ENCODE measurements at regions not wholly inside any gene's neighbourhood (a gene's known extent, or its start where the extent isn't known, plus 50 kb on each side); places are given as distances from the start of the nearest gene placed in this dataset.
"Not testable (repeated sequence)": the region's sequence is repeated elsewhere in the genome, so short reads cannot be mapped to it uniquely, and the experiment has no call there.

DNA sequence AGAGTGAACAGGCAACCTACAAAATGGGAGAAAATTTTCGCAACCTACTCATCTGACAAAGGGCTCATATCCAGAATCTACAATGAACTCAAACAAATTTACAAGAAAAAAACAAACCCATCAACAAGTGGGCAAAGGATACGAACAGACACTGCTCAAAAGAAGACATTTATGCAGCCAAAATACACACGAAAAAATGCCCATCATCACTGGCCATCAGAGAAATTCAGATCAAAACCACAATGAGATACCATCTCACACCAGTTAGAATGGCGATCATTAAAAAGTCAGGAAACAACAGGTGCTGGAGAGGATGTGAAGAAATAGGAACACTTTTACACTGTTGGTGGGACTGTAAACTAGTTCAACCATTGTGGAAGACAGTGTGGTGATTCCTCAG is 1146.2 kb upstream of the SEMA6A start:
- DNase-seq (ENCODE audit: low read depth in 2 of 2) = not testable (repeated sequence)

DNA sequence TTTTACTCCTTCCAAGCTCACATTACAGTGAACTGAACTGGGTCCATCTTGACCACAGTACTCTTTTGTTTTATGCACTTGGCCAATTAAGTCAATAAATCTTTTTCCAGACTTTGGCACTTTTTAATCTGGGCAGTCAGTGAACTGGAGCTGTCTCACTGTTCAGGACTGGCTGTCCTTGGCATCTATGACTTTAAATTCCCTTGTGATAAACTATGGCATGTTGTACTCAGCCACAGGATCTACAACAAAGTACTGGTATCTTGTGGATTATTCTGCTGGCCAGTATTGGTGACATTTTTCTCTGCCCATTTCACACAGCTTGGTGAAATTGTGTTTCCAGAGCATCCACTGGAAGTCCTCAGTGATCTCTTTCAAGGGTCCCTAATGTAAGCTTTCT is 1144.8 kb upstream of the SEMA6A start:
- no peak for DNase-seq (ENCODE audit: low read depth in 2 of 2)

DNA sequence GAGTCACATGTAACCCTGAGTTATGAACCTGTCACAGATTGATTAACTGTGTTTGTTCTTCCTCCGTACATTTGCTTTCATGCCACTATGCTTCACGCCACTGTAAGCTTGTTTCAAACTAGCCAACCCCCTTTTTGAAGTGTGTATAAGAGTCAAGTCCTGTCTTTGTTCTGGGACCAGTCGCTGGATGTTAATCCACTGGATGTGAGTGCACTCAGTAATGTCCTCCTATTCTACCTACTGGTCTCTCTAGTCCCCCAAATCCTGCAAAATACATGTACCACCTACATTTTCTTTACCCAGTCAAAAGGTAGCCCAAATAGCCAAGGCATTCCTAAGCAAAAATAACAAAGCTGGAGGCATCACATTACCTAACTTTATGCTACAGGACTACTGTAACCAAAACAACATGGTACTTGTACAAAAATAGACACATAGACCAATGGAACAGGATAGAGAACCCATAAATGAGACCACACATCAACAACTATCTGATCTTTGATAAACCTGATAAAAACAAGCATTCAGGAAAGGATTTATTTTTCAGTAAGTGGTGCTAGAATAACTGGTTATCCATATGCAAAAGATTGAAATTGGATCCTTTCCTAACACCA is 1139.1 kb upstream of the SEMA6A start:
- no peak for DNase-seq (ENCODE audit: low read depth in 2 of 2)

DNA sequence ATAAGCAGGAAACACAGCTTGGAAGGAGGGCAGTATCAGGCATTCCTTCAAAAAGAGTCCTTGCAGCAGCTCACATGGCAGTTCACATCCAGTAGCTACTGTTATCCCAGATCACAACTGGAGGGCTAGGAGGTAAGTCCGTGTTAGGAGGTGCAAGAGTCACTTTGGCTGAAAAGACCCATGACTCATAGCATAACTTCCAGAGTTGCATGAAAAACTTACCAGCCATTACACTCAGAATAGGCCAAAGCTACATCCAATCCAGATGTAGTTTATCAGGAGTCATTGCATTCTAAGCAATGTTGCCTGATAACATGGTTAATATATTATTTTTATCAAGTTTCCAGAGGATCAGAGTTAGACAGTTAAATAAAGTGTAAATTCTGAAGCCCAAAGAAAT is 1126.4 kb upstream of the SEMA6A start:
- DNase-seq (ENCODE audit: low read depth in 2 of 2) = no peak

DNA sequence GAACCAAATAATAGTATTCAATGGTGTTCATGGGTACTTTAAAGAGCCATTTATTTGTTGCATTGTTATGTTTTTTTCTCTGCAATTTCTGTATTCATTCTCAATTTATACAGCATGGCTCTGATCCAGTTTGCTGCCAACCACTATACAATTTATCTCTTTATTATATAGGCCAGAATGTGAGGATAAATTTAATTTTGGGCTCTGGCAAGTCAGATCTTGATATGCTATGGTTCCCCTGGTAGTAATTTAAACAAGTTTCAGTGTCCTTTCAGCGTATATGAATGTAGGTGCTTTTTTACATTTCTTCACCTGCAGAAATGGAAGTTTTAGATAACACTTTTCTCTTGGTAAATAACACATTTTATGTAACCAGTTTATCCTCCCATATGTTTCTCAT is 1118.0 kb upstream of the SEMA6A start:
- no peak for DNase-seq (ENCODE audit: low read depth in 2 of 2)

DNA sequence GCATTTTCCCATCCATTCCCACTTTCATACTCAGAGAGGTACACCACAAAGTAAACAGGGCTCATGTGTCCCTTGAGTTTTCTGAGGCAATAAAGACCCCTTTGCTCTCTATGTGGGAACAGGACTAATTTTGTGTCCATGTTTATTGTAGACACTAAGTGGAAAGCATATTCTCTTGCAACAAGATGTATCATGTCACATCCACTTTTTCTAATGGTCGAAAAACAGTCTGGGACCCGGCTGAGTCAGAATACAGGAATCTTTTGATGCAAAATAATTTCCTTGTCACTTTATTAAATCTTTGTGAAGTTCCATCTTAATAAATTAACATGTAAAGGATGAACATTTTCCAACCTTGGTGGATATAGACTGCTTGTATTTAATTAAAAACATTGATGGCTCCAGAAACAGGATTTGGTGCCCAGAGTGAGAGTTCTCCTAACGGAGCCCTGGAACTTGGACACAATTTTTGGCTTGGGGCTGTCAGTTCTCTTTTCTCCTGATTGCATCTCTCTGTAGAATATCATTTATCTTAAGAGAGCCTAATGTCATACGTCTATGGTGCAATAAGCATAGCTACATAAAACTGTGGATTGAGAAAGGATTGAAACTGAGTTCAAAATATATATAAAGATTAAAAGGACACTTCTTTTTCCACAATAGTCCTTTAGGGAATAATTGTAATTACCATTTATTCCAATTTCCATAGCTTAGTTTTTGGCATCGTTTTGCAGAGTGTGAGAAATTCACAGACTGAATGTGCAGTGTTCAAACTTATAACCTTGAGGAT is 1116.7 kb upstream of the SEMA6A start:
- DNase-seq (ENCODE audit: low read depth in 2 of 2) = no peak

DNA sequence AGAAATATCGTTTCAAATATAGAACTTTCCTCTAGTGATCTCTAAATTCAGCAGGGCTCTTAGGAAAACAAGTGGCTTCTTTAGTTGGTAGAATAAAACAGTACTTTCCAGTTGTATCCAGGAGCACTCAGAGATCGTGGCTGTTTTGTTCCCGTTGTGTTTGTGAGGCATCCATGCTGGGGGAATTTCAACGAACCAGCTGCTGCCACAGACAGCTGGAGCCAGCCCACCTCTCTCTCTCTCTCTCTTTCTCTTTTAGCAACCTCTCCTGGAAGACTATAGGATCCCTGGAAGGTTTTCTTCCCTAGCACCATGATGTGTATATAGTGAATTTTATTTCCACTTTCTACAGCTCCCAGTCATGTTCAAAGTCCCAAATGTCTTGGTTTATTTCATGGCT is 1116.0 kb upstream of the SEMA6A start:
- no peak for DNase-seq (ENCODE audit: low read depth in 2 of 2)

DNA sequence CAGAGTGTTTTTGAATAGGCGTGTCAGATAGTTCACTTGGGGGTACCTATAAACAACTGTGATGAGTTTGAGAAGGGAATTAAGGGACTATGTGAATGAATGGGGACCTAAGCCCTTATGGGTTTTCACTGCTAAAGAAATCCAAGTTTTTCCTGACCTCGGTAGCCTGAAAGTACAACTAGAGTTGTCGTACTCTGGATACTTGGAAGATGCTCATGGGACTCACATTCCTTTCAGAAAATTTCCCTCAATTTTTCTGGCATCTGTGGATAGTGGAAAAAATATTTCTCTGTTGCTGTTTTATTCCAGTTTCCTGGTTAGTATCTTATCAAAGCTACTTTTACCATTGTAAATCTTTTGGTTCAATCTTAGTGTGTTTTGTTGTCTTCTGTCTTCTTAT is 1112.3 kb upstream of the SEMA6A start:
- no peak for DNase-seq (ENCODE audit: low read depth in 2 of 2)

DNA sequence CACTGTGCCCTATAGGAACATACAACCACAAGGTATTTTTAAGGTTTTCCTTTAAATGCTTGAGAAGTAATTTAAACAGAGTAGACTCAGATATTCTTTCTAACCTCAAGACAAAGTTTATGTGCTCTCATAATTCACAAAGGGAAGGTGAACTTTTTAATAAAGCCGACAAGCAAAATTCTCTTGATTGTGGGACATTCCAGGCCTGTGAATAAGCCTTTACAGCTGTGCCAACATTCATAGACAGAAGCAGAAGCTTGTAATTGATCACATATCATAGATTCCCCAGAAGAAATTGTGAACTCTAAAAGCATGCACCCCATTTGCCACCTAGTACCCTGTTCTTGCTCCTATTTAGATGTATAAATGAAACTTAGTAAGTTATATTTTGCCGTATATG is 1107.8 kb upstream of the SEMA6A start:
- DNase-seq (ENCODE audit: low read depth in 2 of 2) = no peak

DNA sequence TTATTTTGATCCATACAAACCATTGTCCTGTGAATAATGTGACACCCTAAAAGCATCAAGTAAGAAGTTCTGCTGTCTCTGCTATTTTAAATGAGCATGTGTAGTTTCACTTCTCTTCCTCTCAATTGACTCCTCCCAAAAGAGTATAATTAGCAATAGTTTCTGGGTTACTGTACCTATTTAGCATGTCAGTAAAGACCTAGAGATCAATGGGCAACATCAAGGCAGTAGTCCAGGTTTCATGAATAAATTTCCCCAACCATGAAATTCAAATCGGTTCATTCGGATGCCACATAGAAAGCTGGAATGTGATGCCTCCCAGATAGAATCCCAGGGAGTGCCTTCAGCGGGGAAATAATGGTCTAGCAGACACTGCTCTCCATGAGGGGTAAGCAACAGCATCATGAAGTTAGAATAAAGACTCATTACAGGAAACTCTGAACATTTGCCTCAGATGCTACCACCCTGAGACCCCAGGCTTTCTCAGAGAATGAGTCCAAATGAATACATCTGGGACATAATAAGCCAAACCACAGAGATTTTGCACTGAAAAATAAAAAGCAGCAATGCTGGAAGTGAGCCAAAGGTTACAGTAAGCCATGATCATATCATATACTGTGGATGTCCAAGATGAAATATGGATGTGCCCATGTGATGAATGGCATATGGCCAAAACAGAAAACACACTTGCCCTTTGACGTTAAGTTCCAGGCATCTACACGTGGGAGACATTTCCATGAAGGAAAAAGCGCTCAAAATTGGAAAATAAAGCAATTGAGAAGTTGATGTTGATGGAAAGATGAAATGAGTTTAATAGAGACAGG is 1107.0 kb upstream of the SEMA6A start:
- DNase-seq (ENCODE audit: low read depth in 2 of 2) = no peak

DNA sequence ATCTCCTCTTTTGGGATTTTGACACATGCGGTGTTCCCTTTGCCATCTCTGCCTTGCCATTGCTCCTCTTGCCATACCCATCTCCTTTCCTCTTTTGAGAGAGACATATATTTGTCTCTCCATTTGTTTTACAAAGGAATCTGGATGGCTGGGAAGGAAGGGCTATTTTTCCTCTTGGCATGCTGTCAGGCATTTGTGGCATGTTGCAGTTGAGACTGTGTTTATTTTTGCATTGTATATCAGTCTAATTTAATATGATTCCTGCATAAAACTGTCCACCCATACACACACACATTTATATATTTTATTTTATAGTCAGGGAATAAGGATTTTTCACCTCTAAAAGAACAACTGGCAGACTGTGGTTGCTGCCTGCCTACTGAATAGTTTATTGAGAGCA is 1105.8 kb upstream of the SEMA6A start:
- DNase-seq (ENCODE audit: low read depth in 2 of 2) = no peak

DNA sequence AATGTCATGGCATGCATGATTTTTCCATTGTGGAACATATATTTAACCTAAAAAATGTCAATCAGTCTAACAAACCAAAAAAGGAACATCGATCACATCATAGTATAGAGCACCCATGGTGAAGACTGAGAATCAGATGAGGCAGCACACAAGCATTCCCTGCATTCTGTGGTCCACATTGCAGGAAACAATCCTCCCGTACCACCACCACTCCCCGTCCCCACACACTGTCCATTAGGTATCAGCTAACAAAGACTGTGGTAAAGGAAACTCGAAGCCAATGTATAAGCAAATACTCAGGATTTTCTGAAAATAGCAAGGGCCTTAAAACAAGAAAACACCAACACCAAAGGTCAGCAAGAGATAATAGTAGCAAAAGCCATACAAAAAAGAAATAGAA is 1104.4 kb upstream of the SEMA6A start:
- DNase-seq (ENCODE audit: low read depth in 2 of 2) = no peak

DNA sequence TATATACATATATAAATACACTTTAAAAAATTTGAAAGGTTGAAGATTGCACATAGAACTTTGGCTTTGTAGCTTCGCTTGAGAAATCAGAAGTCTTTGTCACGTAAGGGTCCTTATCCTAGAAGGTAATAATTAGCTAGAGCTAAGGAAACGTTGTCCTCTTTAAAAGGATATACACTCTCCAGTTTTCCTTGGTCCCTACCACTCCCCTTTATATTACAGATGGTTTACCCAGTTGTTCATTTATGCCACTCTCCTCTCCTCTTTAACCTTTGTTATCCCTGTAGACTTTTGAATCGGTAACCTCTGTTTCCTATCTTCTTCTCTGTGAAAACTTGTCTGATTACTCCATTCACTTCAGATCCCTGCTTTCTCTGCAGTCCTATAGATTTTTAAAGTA is 1101.0 kb upstream of the SEMA6A start:
- DNase-seq (ENCODE audit: low read depth in 2 of 2) = no peak

DNA sequence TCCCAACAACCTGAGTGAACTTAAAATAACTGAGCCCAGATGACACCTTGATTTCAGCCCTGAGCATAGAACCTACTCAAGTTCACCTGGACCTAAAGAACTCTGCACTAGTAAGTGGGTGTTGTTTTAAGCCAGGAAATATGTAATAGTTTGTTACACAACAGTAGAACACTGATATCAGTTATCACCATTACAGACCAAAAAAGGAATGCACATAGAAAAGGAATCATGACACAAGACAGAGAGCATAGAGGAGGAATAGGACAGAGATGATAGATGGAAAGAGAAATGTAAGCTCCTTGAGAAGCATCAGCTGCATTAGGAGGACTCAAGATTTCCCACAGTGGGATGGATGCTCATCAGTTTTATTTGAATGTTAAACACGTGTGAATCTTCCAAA is 1096.9 kb upstream of the SEMA6A start:
- DNase-seq (ENCODE audit: low read depth in 2 of 2) = no peak

DNA sequence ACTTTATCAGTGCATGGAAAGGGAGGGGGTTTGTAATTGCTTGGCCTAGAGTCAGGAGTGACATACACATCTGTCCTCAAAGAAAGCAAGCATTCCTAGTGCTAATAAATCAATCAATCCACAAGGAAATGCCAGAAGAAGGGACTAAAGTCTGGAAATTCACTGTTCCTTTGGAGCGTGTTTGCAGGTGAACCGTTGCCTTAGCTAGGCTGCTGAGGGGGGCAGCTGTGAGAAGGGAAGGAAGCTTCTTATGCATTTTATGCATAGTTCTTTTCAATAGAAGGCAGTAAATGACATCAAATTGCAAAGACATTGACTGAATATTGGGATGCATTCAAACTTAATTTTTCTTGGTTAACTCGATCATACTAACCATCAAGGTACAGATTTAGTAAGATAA is 1092.5 kb upstream of the SEMA6A start:
- DNase-seq (ENCODE audit: low read depth in 2 of 2) = no peak

DNA sequence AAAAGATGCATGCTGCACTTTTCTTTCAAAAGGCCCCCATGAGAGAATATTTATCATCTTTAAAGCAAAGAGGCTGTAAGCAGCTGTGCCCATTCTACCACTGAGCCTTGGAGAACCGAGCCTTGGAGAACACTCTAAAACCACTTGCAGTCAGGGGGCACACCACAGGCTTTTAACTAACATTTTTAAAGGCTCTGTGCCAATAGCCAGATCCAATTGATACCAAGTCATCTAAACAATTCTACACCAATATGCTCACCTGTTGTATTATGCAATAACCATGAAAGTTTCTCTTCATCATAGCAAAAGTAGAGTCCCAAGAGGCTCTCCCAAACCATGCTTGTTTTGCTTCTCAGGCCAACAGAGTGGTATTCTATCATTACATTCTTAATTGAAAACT is 1090.5 kb upstream of the SEMA6A start:
- no peak for DNase-seq (ENCODE audit: low read depth in 2 of 2)

DNA sequence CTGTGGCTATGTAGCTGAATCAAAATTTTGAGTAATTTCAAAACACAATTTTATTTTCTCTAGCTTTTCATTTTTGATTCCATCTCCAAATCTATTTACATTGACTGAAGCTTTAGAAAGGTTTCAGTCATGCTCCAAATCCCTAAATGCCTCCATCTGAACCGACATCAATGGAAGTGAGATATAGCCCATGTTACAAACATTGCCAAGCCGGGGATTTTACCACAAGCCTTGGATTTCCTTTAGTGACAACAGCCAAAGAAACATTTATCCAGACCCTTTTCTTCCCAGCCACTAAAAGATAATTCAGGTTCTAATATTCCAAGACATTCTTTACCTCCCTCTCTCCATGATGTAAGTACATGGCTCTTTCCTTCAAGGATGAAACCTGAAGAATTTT is 1087.7 kb upstream of the SEMA6A start:
- no peak for DNase-seq (ENCODE audit: low read depth in 2 of 2)

DNA sequence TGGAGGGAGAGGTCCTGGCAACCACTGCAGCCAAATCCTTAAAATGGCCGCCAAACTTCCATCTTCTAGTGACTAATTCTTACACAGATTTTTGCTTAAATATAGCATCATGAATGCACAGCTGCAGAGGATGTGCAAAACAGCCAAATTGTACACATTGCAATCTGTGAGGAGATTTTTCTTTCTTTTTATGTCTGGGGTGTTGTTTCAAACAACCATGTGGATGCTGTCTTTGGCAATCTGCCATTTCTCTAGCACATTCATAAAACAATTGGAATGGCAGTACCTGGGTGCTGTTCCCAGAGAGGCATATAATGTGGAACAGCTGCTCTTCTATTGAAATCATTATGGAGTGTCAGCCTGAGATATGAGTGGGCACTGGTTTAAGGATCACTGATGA is 1082.9 kb upstream of the SEMA6A start:
- DNase-seq (ENCODE audit: low read depth in 2 of 2) = no peak

DNA sequence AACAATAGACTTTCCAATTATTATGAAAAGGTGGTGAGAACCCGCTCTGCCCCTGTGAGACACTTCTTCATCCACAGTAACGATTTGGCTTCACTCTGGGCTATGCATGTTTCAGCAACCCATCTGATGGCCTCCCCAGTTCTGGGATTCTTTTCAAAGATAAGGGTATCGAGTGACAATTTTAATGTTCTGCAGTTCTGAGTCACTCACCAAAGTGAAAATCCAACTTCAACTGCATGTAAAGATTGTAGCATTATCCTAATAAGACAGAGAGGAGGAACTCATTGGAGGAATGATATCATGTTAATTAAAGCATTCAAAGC is 1078.3 kb upstream of the SEMA6A start:
- DNase-seq (ENCODE audit: low read depth in 2 of 2) = no peak

DNA sequence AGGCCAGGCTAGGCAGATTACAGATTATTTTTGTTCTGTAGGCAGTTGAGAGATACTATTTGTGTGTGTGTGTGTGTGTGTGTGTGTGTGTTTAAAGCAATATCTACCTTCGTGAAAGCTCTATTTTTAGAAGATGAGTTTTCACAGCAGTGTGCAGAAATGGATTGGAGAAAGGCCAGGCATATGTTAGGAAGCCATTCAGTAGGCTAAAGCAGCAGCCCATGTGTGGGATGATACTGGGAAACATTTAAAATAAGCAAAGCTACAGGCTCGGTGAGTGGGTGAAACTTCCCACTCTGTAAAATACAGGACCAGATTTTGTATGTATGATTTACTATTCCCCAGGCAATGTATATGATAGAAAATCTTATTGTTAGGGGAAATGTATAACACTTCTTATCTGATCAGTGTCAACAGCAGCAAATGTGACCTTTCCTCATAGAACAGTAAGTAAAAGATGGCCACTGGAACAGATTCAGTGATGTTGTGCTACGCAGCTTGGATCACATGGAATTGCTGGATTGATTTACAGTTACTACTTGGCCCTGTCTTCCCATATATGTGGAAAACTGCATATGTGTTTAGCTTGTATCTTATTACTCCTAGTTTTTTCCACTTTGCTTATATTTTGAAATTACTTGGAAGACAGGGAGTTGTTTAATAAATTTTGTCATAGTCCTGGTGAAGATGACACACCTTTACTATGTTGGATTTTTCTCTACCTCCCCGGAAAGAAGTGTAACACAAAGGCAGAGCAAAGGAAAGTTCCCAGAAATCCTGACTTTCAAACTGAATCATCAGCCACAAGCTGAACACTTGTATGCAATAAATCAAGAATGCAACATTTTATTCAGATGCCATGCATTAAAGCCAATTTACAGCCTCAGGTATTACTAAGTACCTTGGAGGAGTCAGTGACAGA is 1077.7 kb upstream of the SEMA6A start:
- DNase-seq (ENCODE audit: low read depth in 2 of 2) = no peak

DNA sequence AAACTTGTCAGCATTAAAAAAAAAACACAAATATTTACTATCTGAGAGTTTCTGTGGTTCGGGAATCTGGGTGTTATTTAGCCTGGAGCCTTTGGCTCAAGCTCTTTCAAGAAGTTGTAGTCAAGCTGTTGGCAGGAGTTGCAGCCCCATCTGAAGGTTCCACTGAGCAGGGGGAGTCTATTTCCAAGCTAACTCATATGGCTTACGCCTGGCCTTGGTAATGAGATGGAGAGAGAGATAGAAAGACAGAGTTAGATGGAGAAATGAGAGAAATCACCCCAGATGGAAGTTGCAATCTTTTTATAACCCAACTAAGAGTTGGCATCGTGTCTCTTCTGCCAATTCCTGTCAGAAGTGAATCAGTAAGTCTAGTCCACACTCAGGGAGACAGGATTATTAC is 1075.2 kb upstream of the SEMA6A start:
- DNase-seq (ENCODE audit: low read depth in 2 of 2) = no peak

DNA sequence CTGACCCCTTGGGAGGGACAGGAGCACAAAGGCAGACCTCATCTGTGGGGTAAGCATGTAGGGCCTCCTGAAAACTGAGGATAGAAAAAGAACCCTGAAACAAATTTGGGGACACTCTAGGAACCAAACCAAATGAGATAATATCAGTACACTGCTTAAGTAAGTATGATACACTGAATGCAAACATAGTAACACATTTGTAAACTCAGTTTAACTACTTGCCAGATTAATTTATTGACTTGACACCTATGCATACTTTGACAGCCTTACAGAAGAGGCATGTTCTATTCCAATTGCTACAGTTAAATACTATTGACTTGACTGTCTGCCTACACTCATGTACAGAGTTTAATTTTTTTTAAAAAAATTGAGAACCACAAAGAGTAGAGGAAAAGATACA is 1070.8 kb upstream of the SEMA6A start:
- DNase-seq (ENCODE audit: low read depth in 2 of 2) = no peak
